ENCODE measurements at regions not wholly inside any gene's neighbourhood (a gene's known extent, or its start where the extent isn't known, plus 50 kb on each side); places are given as distances from the start of the nearest gene placed in this dataset.

DNA sequence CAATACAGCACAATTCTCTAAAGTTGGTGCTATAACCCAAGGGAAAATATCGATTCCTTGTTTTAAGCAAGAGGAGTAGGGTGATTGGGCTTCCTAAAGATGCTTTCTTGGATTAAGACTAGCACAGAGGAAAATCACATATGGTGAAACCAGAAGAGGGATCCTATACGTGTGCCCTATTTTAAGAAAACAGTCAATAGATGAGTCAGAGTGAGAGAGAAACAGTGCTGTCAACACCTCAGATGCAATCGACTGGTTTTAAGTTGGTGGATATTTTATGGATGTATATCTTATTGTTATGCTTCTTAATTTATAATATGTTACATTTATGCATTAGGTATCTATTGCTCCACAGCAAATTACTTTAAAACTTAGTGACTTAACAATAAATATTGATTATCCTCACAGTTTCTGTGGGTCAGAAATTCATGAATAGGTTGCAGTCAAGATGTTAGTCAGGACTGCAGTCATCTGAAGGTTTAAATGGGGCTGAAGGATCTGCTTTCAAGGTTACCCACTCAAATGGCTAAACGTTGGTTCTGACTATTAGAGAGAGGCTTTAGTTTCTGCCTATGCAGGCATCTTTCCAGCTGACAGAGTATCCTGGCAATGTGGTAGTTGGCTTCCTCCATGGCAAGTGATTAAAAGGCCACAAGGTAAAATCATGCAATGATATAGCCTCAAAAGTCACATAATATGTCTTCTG, 61.6 kb upstream of the DEPDC1 start:
- TF ChIP-seq JUN (IDR thresholded peaks at IDR 0.05) (no peak), POLR2A (IDR thresholded peaks at IDR 0.05; ENCODE audit: low read length) (no peak), FOXS1 (CRISPR knock-in tag; IDR thresholded peaks at IDR 0.05) (no peak), KDM1A (IDR thresholded peaks at IDR 0.05; ENCODE audit: low read depth) (no peak), CTCF (IDR thresholded peaks at IDR 0.05) (no peak), RNF2 (IDR thresholded peaks at IDR 0.05; ENCODE audit: borderline replicate concordance, low read depth) (no peak), ZFP36 (IDR thresholded peaks at IDR 0.05; ENCODE audit: borderline replicate concordance, partially characterized antibody) (no peak), RFX5 (IDR thresholded peaks at IDR 0.05) (no peak), CEBPB (IDR thresholded peaks at IDR 0.05) (no peak), RCOR1 (IDR thresholded peaks at IDR 0.05; ENCODE audit: low read depth, low read length) (no peak), SMC3 (IDR thresholded peaks at IDR 0.05) (no peak), PHF8 (IDR thresholded peaks at IDR 0.05; ENCODE audit: borderline replicate concordance, low read depth) (no peak), JUNB (IDR thresholded peaks at IDR 0.05) (no peak)
- TF ChIP-seq, protein P1, sequence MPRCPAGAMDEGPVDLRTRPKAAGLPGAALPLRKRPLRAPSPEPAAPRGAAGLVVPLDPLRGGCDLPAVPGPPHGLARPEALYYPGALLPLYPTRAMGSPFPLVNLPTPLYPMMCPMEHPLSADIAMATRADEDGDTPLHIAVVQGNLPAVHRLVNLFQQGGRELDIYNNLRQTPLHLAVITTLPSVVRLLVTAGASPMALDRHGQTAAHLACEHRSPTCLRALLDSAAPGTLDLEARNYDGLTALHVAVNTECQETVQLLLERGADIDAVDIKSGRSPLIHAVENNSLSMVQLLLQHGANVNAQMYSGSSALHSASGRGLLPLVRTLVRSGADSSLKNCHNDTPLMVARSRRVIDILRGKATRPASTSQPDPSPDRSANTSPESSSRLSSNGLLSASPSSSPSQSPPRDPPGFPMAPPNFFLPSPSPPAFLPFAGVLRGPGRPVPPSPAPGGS (IDR thresholded peaks at IDR 0.05) = no peak

Measured in A549 (cell line).